ENCODE measurements at regions not wholly inside any gene's neighbourhood (a gene's known extent, or its start where the extent isn't known, plus 50 kb on each side); places are given as distances from the start of the nearest gene placed in this dataset.

GRCh38 chr5:73387601-73388305, 60.8 kb downstream of the FOXD1 start:
- Histone ChIP-seq H3K9ac (peak overlapping the region; percentile 10; the same call in 1 of the 2 replicates), H3F3A (replicated peaks; ENCODE audit: insufficient read depth) (peaks cover 33% of the 10 kb centered on the region), H3K36me3 (replicated peaks in 1 of 2; ENCODE audit: control insufficient read depth in 1 of 2, insufficient read depth in 2 of 2, low read length in 1 of 2) (no peaks in the 10 kb centered on the region), H3K27ac (ENCODE audit: low read depth in 2 of 2, low read length in 1 of 2) (peak overlapping the region; percentile 70 to 71), H3K79me2 (ENCODE audit: insufficient read depth) (no peaks in the 10 kb centered on the region; the same call in 1 of the 2 replicates), H3K9me3 (peaks cover 16% of the 10 kb centered on the region; the same call in 1 of the 2 replicates), H4K20me1 (ENCODE audit: insufficient read depth) (no peaks in the 10 kb centered on the region), H3K27me3 (ENCODE audit: insufficient read depth) (no peaks in the 10 kb centered on the region), H3K4me2 (peak overlapping the region; percentile 56; the same call in 1 of the 2 replicates), H3K4me3 (ENCODE audit: low read depth in 2 of 2, low read length in 1 of 2) (no peak overlapping the region), H3K9me2 (no peaks in the 10 kb centered on the region), H3K4me1 (ENCODE audit: control insufficient read depth in 1 of 2, insufficient read depth in 2 of 2, low read depth in 1 of 2, low read length in 1 of 2) (peaks cover 0 to 18% of the 10 kb centered on the region in 2 experiments; a peak in 3 of 4 replicates), H2AFZ (ENCODE audit: low read depth) (peak overlapping the region; percentile 19; the same call in 1 of the 2 replicates)
- POLR2A ChIA-PET: no interaction called here
- no peak for DNase-seq
- CTCF ChIA-PET: interaction anchor here (0.8 kb wide), 1 partner anchor 66 kb away, joined by 3 read pairs; no protein-coding TSS in a partner anchor
- TF ChIP-seq MEF2A (IDR thresholded peaks at IDR 0.05; ENCODE audit: borderline replicate concordance, low read depth) (0 out of 2 replicates have a peak, but pooled peaks have one; percentile 19), TCF12 (IDR thresholded peaks at IDR 0.05) (peak; percentile 38; the same call in 1 of the 2 replicates), GABPA (IDR thresholded peaks at IDR 0.05; ENCODE audit: low read depth) (no peak), JUND (IDR thresholded peaks at IDR 0.05) (no peak), TEAD4 (IDR thresholded peaks at IDR 0.05; ENCODE audit: borderline replicate concordance, insufficient read depth) (0 out of 2 replicates have a peak, but pooled peaks have one; percentile 54)
- 43% methylated on average over 7 of the region's 7 CpGs for WGBS (ENCODE audit: low lambda C conversion rate)

GRCh38 chr5:73387149-73387591, 61.4 kb downstream of the FOXD1 start:
- H3K9ac ChIP-seq: no peak overlapping the region
- H4K20me1 ChIP-seq (ENCODE audit: insufficient read depth): no peaks in the 10 kb centered on the region
- H3F3A ChIP-seq (replicated peaks; ENCODE audit: insufficient read depth): peaks cover 30% of the 10 kb centered on the region
- no peak overlapping the region for H3K4me2 ChIP-seq
- 89% methylated on average over 1 of the region's 1 CpG for WGBS (ENCODE audit: low lambda C conversion rate)
- H3K9me3 ChIP-seq: peaks cover 16% of the 10 kb centered on the region; the same call in 1 of the 2 replicates
- no peak overlapping the region for H2AFZ ChIP-seq (ENCODE audit: low read depth)
- POLR2A ChIA-PET: no interaction called here
- CTCF ChIA-PET: interaction anchor here (0.8 to 1.2 kb wide), 2 partner anchors 9 to 67 kb away, joined by 3 read pairs; no protein-coding TSS in a partner anchor
- H3K4me3 ChIP-seq (ENCODE audit: low read depth in 2 of 2, low read length in 1 of 2): no peak overlapping the region
- no peaks in the 10 kb centered on the region for H3K9me2 ChIP-seq
- H3K27ac ChIP-seq (ENCODE audit: low read depth in 2 of 2, low read length in 1 of 2): peak overlapping the region; percentile 70 to 71; a peak in 2 of 4 replicates
- peak; percentile 19; the same call in 1 of the 2 replicates for TF ChIP-seq CTCF (IDR thresholded peaks at IDR 0.05)
- no peak for TF ChIP-seq RXRA (IDR thresholded peaks at IDR 0.05; ENCODE audit: borderline replicate concordance, low read depth)
- DNase-seq: no peak
- H3K4me1 ChIP-seq (ENCODE audit: control insufficient read depth in 1 of 2, insufficient read depth in 2 of 2, low read depth in 1 of 2, low read length in 1 of 2): peaks cover 0 to 16% of the 10 kb centered on the region in 2 experiments; a peak in 2 of 4 replicates
- no peaks in the 10 kb centered on the region for H3K79me2 ChIP-seq (ENCODE audit: insufficient read depth)
- H3K36me3 ChIP-seq (replicated peaks in 1 of 2; ENCODE audit: control insufficient read depth in 1 of 2, insufficient read depth in 2 of 2, low read length in 1 of 2): no peaks in the 10 kb centered on the region
- no peaks in the 10 kb centered on the region for H3K27me3 ChIP-seq (ENCODE audit: insufficient read depth)

- H3K9ac ChIP-seq: no peak overlapping the region
- no peak for TF ChIP-seq GABPA (IDR thresholded peaks at IDR 0.05; ENCODE audit: low read depth)
- TF ChIP-seq USF2 (IDR thresholded peaks at IDR 0.05; ENCODE audit: borderline replicate concordance, low read depth, low read length): no peak
- no peak for TF ChIP-seq RXRA (IDR thresholded peaks at IDR 0.05; ENCODE audit: borderline replicate concordance, low read depth)
- no peak for TF ChIP-seq REST (IDR thresholded peaks at IDR 0.05; ENCODE audit: low read depth, low read length)
- no peak for TF ChIP-seq CTCF (IDR thresholded peaks at IDR 0.05)
Measured at GRCh38 chr5:73384861-73385260, 63.7 kb downstream of the FOXD1 start.

More at GRCh38 chr5:73384861-73385260, 63.7 kb downstream of the FOXD1 start:
- peaks cover 0 to 16% of the 10 kb centered on the region in 2 experiments; a peak in 2 of 4 replicates for H3K4me1 ChIP-seq (ENCODE audit: control insufficient read depth in 1 of 2, insufficient read depth in 2 of 2, low read depth in 1 of 2, low read length in 1 of 2)
- no peaks in the 10 kb centered on the region for H3K79me2 ChIP-seq (ENCODE audit: insufficient read depth)
- peaks cover 20% of the 10 kb centered on the region for H3F3A ChIP-seq (replicated peaks; ENCODE audit: insufficient read depth)
- no peaks in the 10 kb centered on the region for H4K20me1 ChIP-seq (ENCODE audit: insufficient read depth)
- no peak overlapping the region for H3K4me3 ChIP-seq (ENCODE audit: low read depth in 2 of 2, low read length in 1 of 2)
- no peak overlapping the region for H2AFZ ChIP-seq (ENCODE audit: low read depth)
- WGBS (ENCODE audit: low lambda C conversion rate): 26% methylated on average over 1 of the region's 1 CpG
- no peaks in the 10 kb centered on the region for H3K36me3 ChIP-seq (replicated peaks in 1 of 2; ENCODE audit: control insufficient read depth in 1 of 2, insufficient read depth in 2 of 2, low read length in 1 of 2)
- CTCF ChIA-PET: interaction anchor here (1.9 kb wide), 1 partner anchor 66 kb away, joined by 9 read pairs; no protein-coding TSS in a partner anchor
- H3K9me3 ChIP-seq: peaks cover 16% of the 10 kb centered on the region; the same call in 1 of the 2 replicates
- no peaks in the 10 kb centered on the region for H3K9me2 ChIP-seq
- H3K27me3 ChIP-seq (ENCODE audit: insufficient read depth): no peaks in the 10 kb centered on the region
- POLR2A ChIA-PET: no interaction called here
- H3K27ac ChIP-seq (ENCODE audit: low read depth in 2 of 2, low read length in 1 of 2): no peak overlapping the region
- no peak for DNase-seq
- no peak overlapping the region for H3K4me2 ChIP-seq
